ENCODE measurements at regions not wholly inside any gene's neighbourhood (a gene's known extent, or its start where the extent isn't known, plus 50 kb on each side); places are given as distances from the start of the nearest gene placed in this dataset.

DNA sequence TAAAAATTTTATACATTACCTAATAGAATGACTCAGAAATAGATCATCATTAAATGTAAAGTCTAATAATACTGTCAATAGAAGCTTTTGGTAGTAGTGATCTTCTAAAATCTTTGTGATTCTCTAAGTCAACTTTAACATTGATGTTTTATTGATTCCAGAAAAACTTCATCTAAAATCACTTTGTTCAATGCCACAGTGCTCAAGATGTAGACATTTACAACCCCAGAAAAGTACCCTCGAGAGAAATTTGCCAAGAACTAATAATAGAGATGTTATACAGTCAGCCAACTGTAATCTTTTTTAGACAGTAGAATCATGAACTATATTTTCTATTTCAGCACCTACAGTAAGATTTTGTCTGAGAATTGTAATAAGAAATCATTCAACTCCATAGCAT, 369.2 kb upstream of the AKR1E2 start:
- no peaks in the 10 kb centered on the region for H3K27me3 ChIP-seq (ENCODE audit: insufficient read depth, low read length)
- H3K27me3 Mint-ChIP-seq (ENCODE audit: low read depth, unreplicated experiment), result no peaks in the 10 kb centered on the region
- H3K27ac ChIP-seq (ENCODE audit: low read depth, low read length), result no peak overlapping the region
- H3K9me3 Mint-ChIP-seq (ENCODE audit: unreplicated experiment), result no peaks in the 10 kb centered on the region
- H3K4me1 Mint-ChIP-seq (ENCODE audit: low read depth, unreplicated experiment), result peaks cover 5% of the 10 kb centered on the region
- no peak overlapping the region for H3K4me3 Mint-ChIP-seq (ENCODE audit: unreplicated experiment)
- H2AFZ ChIP-seq (ENCODE audit: low read depth, low read length), result no peak overlapping the region
- no peaks in the 10 kb centered on the region for H4K20me1 ChIP-seq (ENCODE audit: insufficient read depth, low read length)
- TF ChIP-seq, protein P1, sequence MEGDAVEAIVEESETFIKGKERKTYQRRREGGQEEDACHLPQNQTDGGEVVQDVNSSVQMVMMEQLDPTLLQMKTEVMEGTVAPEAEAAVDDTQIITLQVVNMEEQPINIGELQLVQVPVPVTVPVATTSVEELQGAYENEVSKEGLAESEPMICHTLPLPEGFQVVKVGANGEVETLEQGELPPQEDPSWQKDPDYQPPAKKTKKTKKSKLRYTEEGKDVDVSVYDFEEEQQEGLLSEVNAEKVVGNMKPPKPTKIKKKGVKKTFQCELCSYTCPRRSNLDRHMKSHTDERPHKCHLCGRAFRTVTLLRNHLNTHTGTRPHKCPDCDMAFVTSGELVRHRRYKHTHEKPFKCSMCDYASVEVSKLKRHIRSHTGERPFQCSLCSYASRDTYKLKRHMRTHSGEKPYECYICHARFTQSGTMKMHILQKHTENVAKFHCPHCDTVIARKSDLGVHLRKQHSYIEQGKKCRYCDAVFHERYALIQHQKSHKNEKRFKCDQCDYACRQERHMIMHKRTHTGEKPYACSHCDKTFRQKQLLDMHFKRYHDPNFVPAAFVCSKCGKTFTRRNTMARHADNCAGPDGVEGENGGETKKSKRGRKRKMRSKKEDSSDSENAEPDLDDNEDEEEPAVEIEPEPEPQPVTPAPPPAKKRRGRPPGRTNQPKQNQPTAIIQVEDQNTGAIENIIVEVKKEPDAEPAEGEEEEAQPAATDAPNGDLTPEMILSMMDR (IDR thresholded peaks at IDR 0.05; ENCODE audit: insufficient read depth, low read depth, low read length), result no peak
- TF ChIP-seq EZH2 (IDR thresholded peaks at IDR 0.05; ENCODE audit: insufficient read depth, low read length), result no peak
- H3K36me3 ChIP-seq (ENCODE audit: insufficient read depth, low read length), result no peaks in the 10 kb centered on the region
- no peak for DNase-seq (ENCODE audit: low read depth)
- no peak overlapping the region for H3K27ac Mint-ChIP-seq (ENCODE audit: unreplicated experiment)
- no peak overlapping the region for H3K4me2 ChIP-seq (ENCODE audit: low read length)
- H3K9me3 ChIP-seq (ENCODE audit: insufficient read depth, low read depth, low read length), result no peaks in the 10 kb centered on the region
- no peaks in the 10 kb centered on the region for H3K4me1 ChIP-seq (ENCODE audit: insufficient read depth, low read length)
- no peak overlapping the region for H3K4me3 ChIP-seq (ENCODE audit: insufficient read depth, low read depth, low read length)
- FAIRE-seq, result no peak
- no peaks in the 10 kb centered on the region for H3K79me2 ChIP-seq (ENCODE audit: insufficient read depth, low read length)
- H3K9ac ChIP-seq (ENCODE audit: low read length), result no peak overlapping the region
- no peaks in the 10 kb centered on the region for H3K36me3 Mint-ChIP-seq (ENCODE audit: low read depth, unreplicated experiment)

DNA sequence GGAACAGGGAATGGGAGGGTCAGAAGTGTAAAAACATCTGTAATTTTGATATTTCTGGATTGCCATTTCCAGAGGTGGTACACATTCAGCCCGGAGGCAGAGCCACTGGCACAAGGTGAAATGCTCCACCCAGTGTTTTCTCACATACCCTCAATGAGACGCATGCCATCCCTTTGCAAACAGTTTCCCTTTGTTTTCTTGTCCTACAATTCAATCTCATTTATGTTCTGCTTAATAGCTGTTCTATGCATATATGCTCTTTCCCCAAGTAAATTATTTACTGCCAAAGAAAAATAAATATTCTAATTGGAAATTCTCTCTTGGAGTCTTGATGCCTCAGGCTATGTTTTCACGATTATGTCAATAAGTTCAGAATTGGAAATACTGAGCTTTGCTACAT, 369.7 kb upstream of the AKR1E2 start:
- Histone ChIP-seq H3K4me2 (ENCODE audit: low read length) (no peak overlapping the region), H2AFZ (ENCODE audit: low read depth, low read length) (no peak overlapping the region), H3K36me3 (ENCODE audit: insufficient read depth, low read length) (no peaks in the 10 kb centered on the region), H3K4me3 (ENCODE audit: insufficient read depth, low read depth, low read length) (no peak overlapping the region), H3K4me1 (ENCODE audit: insufficient read depth, low read length) (no peaks in the 10 kb centered on the region), H3K27me3 (ENCODE audit: insufficient read depth, low read length) (no peaks in the 10 kb centered on the region), H3K9ac (ENCODE audit: low read length) (no peak overlapping the region), H3K79me2 (ENCODE audit: insufficient read depth, low read length) (no peaks in the 10 kb centered on the region), H3K9me3 (ENCODE audit: insufficient read depth, low read depth, low read length) (no peaks in the 10 kb centered on the region), H3K27ac (ENCODE audit: low read depth, low read length) (no peak overlapping the region), H4K20me1 (ENCODE audit: insufficient read depth, low read length) (no peaks in the 10 kb centered on the region)
- no peaks in the 10 kb centered on the region for H3K36me3 Mint-ChIP-seq (ENCODE audit: low read depth, unreplicated experiment)
- H3K9me3 Mint-ChIP-seq (ENCODE audit: unreplicated experiment), result no peaks in the 10 kb centered on the region
- peaks cover 5% of the 10 kb centered on the region for H3K4me1 Mint-ChIP-seq (ENCODE audit: low read depth, unreplicated experiment)
- FAIRE-seq, result no peak
- H3K27me3 Mint-ChIP-seq (ENCODE audit: low read depth, unreplicated experiment), result no peaks in the 10 kb centered on the region
- TF ChIP-seq, protein P1 (IDR thresholded peaks at IDR 0.05; ENCODE audit: insufficient read depth, low read depth, low read length), result no peak
- no peak for TF ChIP-seq EZH2 (IDR thresholded peaks at IDR 0.05; ENCODE audit: insufficient read depth, low read length)
- DNase-seq (ENCODE audit: low read depth), result no peak
- H3K27ac Mint-ChIP-seq (ENCODE audit: unreplicated experiment), result no peak overlapping the region
- no peak overlapping the region for H3K4me3 Mint-ChIP-seq (ENCODE audit: unreplicated experiment)

DNA sequence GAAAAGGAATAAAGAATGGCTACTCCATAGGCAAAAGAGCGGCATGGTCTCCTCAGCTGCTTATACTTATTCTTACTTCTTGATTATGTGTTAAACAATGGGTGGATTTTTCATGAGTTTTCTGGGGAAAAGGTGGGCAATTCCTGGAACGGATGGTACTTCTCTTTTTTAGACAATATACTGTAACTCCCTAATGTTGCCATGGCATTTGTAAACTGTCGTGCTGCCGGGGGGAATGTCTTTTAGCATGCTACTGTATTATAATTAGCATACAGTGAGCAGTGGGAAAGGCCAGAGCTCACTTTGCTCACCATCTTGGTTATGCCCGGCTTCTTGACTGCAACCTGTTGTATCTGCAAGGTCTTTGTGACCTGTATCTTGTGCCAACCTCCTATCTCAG, 372.1 kb upstream of the AKR1E2 start:
- Histone ChIP-seq H3K4me3 (ENCODE audit: insufficient read depth, low read depth, low read length) (no peak overlapping the region), H3K36me3 (ENCODE audit: insufficient read depth, low read length) (no peaks in the 10 kb centered on the region), H3K4me2 (ENCODE audit: low read length) (no peak overlapping the region), H3K9ac (ENCODE audit: low read length) (no peak overlapping the region), H3K27ac (ENCODE audit: low read depth, low read length) (no peak overlapping the region), H3K4me1 (ENCODE audit: insufficient read depth, low read length) (no peaks in the 10 kb centered on the region), H3K27me3 (ENCODE audit: insufficient read depth, low read length) (no peaks in the 10 kb centered on the region), H3K79me2 (ENCODE audit: insufficient read depth, low read length) (no peaks in the 10 kb centered on the region), H3K9me3 (ENCODE audit: insufficient read depth, low read depth, low read length) (no peaks in the 10 kb centered on the region), H2AFZ (ENCODE audit: low read depth, low read length) (no peak overlapping the region), H4K20me1 (ENCODE audit: insufficient read depth, low read length) (no peaks in the 10 kb centered on the region)
- TF ChIP-seq, protein P1 (IDR thresholded peaks at IDR 0.05; ENCODE audit: insufficient read depth, low read depth, low read length), result no peak
- no peak for TF ChIP-seq EZH2 (IDR thresholded peaks at IDR 0.05; ENCODE audit: insufficient read depth, low read length)
- H3K36me3 Mint-ChIP-seq (ENCODE audit: low read depth, unreplicated experiment), result no peaks in the 10 kb centered on the region
- no peaks in the 10 kb centered on the region for H3K4me1 Mint-ChIP-seq (ENCODE audit: low read depth, unreplicated experiment)
- no peak for DNase-seq (ENCODE audit: low read depth)
- no peaks in the 10 kb centered on the region for H3K27me3 Mint-ChIP-seq (ENCODE audit: low read depth, unreplicated experiment)
- no peaks in the 10 kb centered on the region for H3K9me3 Mint-ChIP-seq (ENCODE audit: unreplicated experiment)
- FAIRE-seq, result no peak
- H3K27ac Mint-ChIP-seq (ENCODE audit: unreplicated experiment), result no peak overlapping the region
- no peak overlapping the region for H3K4me3 Mint-ChIP-seq (ENCODE audit: unreplicated experiment)
